HFFc6 (cell line): ENCODE measurements at regions not wholly inside any gene's neighbourhood (a gene's known extent, or its start where the extent isn't known, plus 50 kb on each side); places are given as distances from the start of the nearest gene placed in this dataset.

Experiments
- DNase-seq: peaks from one replicate; pipeline ENCODE4 v3.0.0-alpha.2; 2018
- H3K27ac Mint-ChIP-seq: 2 replicates; pipeline ENCODE4 v1.8.0; 2020; ENCODE audit warnings: mild to moderate bottlenecking, mixed read lengths
- H3K27me3 Mint-ChIP-seq: 2 replicates; pipeline ENCODE4 v1.8.0; 2021; ENCODE audit warnings: mild to moderate bottlenecking, moderate library complexity, mixed read lengths; ENCODE audit not compliant: insufficient read depth
- H3K36me3 Mint-ChIP-seq: 2 replicates; pipeline ENCODE4 v1.8.0; 2021; ENCODE audit warnings: low read depth, mixed read lengths
- H3K4me1 Mint-ChIP-seq: 2 replicates; pipeline ENCODE4 v1.8.0; 2020; ENCODE audit warnings: low read depth, mixed read lengths
- H3K4me3 Mint-ChIP-seq: 2 replicates; pipeline ENCODE4 v1.8.0; 2020; ENCODE audit warnings: mild to moderate bottlenecking, moderate library complexity, mixed read lengths
- H3K9me3 Mint-ChIP-seq: 2 replicates; pipeline ENCODE4 v1.8.0; 2020; ENCODE audit warnings: mild to moderate bottlenecking, mixed read lengths
- CTCF ChIP-seq: fragments of 200-600 bp; sonication (generic); IDR thresholded peaks from 2 replicates; pipeline ENCODE4 v1.5.0; 2021; ENCODE audit warnings: antibody characterized with exemption, mild to moderate bottlenecking

- Mint-ChIP-seq H3K4me3 (no peak overlapping the region), H3K4me1 (no peaks in the 10 kb centered on the region), H3K36me3 (no peaks in the 10 kb centered on the region), H3K27me3 (no peaks in the 10 kb centered on the region), H3K27ac (no peak overlapping the region), H3K9me3 (no peaks in the 10 kb centered on the region; the same call in none of the 2 replicates)
- no peak for TF ChIP-seq CTCF
- DNase-seq = no peak
Measured at GRCh38 chr1:188317894-188318293, 1489.1 kb downstream of the PLA2G4A start.

GRCh38 chr1:188325211-188325610 is 1496.5 kb downstream of the PLA2G4A start:
- H3K36me3 Mint-ChIP-seq = no peaks in the 10 kb centered on the region
- peaks cover 2% of the 10 kb centered on the region; the same call in 1 of the 2 replicates for H3K27me3 Mint-ChIP-seq
- H3K4me1 Mint-ChIP-seq = no peaks in the 10 kb centered on the region
- H3K4me3 Mint-ChIP-seq = no peak overlapping the region
- DNase-seq = no peak
- H3K9me3 Mint-ChIP-seq = peaks cover 4% of the 10 kb centered on the region; the same call in 1 of the 2 replicates
- no peak for TF ChIP-seq CTCF
- no peak overlapping the region for H3K27ac Mint-ChIP-seq

- Mint-ChIP-seq H3K27ac (no peak overlapping the region), H3K27me3 (no peaks in the 10 kb centered on the region; the same call in 1 of the 2 replicates), H3K36me3 (no peaks in the 10 kb centered on the region), H3K4me3 (no peak overlapping the region), H3K9me3 (peaks cover 22% of the 10 kb centered on the region), H3K4me1 (no peaks in the 10 kb centered on the region)
- TF ChIP-seq CTCF = no peak
- no peak for DNase-seq
Measured at GRCh38 chr1:188343914-188344313, 1515.2 kb downstream of the PLA2G4A start.

- H3K27ac Mint-ChIP-seq = no peak overlapping the region
- H3K4me3 Mint-ChIP-seq = no peak overlapping the region
- no peak for TF ChIP-seq CTCF
- H3K4me1 Mint-ChIP-seq = no peaks in the 10 kb centered on the region
- peaks cover 22% of the 10 kb centered on the region for H3K9me3 Mint-ChIP-seq
- DNase-seq = no peak
- H3K36me3 Mint-ChIP-seq = no peaks in the 10 kb centered on the region; the same call in 1 of the 2 replicates
- no peaks in the 10 kb centered on the region; the same call in 1 of the 2 replicates for H3K27me3 Mint-ChIP-seq
Measured at GRCh38 chr1:188350104-188350503, 1521.4 kb downstream of the PLA2G4A start.

- no peak overlapping the region for H3K27ac Mint-ChIP-seq
- no peaks in the 10 kb centered on the region for H3K27me3 Mint-ChIP-seq
- H3K4me3 Mint-ChIP-seq = no peak overlapping the region
- TF ChIP-seq CTCF = no peak
- no peaks in the 10 kb centered on the region for H3K4me1 Mint-ChIP-seq
- H3K9me3 Mint-ChIP-seq = peaks cover 44% of the 10 kb centered on the region
- H3K36me3 Mint-ChIP-seq = no peaks in the 10 kb centered on the region; the same call in 1 of the 2 replicates
- no peak for DNase-seq
Measured at GRCh38 chr1:188355082-188355481, 1526.3 kb downstream of the PLA2G4A start.

GRCh38 chr1:188355847-188356246 is 1527.1 kb downstream of the PLA2G4A start:
- DNase-seq = no peak
- Mint-ChIP-seq H3K4me1 (no peaks in the 10 kb centered on the region), H3K4me3 (no peak overlapping the region), H3K36me3 (no peaks in the 10 kb centered on the region; the same call in 1 of the 2 replicates), H3K27me3 (no peaks in the 10 kb centered on the region), H3K9me3 (peaks cover 41% of the 10 kb centered on the region), H3K27ac (no peak overlapping the region)
- no peak for TF ChIP-seq CTCF
